ENCODE measurements at regions not wholly inside any gene's neighbourhood (a gene's known extent, or its start where the extent isn't known, plus 50 kb on each side); places are given as distances from the start of the nearest gene placed in this dataset.

DNA sequence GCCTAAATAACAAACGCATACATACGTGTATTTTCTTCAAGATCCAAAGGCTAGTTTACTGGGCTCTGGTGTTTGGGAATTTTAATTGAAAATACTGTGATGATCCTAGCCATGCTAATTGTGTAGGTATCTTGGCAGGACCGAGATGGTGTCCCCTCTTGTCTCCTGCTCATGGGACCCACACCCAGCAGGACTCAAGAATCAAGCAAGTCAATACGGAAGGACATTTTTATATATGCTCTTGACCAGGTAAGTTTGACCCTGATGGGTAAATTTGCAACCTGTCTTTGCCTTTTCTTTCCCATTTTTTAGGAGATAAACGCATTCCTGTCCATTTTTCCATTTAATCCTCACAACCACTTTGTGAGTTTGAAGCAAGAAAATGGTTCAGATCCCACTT lies 111.8 kb upstream of the MYCN start:
- no peak for DNase-seq

DNA sequence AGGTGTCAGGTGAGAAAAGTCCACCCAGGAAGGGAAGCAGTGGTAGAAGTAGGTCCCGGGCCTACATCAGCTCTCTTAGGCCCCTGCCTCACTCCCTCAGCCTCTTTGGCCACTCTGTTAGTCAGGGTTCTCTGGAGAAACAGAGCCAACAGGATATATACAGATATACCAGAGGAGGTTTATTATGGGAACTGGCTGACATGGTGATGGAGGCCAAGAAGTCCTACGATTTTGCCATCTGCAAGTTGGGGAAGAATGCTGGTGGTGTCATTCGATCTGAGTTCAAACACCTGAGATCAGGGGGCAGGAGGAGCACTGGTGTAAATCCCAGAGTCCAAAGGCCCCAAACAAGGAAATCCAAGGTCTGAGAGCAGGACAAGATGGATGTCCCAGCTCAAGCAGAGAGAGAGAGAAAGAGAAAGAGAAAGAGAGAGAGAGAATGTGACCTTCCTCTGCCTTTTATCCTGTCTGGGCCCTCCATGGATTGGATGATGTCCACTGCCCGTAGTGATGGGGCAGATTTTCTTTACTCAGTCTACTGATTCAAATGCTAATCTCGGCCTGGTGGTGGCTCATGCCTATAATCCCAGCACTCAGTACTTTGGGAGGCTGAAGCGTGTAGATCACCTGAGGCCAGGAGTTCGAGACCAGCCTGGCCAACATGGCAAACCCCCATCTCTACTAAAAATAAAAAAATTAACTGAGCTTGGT lies 111.1 kb upstream of the MYCN start:
- no peak for DNase-seq

DNA sequence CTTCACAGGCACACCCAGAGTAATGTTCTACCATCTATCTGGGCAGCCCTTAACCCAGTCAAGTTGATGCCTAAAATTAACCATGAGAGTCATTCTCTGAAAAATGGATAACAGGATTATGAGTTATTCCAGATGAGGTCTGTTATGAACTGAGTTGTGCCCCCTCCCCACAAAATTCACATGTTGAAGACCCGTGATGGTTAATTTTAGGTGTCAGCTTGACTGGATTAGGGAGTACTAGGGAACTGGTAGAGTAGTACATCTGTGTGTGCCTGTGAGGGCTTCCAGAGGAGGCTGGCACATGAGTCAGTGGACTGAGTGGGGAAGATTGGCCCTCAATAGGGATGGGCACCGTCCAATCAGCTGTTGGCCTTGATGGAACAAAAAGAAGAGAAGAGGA lies 110.4 kb upstream of the MYCN start:
- DNase-seq = no peak

- no peak for DNase-seq
These were observed 109.3 kb upstream of the MYCN start for GRCh38 chr2:15830937-15831549.

DNA sequence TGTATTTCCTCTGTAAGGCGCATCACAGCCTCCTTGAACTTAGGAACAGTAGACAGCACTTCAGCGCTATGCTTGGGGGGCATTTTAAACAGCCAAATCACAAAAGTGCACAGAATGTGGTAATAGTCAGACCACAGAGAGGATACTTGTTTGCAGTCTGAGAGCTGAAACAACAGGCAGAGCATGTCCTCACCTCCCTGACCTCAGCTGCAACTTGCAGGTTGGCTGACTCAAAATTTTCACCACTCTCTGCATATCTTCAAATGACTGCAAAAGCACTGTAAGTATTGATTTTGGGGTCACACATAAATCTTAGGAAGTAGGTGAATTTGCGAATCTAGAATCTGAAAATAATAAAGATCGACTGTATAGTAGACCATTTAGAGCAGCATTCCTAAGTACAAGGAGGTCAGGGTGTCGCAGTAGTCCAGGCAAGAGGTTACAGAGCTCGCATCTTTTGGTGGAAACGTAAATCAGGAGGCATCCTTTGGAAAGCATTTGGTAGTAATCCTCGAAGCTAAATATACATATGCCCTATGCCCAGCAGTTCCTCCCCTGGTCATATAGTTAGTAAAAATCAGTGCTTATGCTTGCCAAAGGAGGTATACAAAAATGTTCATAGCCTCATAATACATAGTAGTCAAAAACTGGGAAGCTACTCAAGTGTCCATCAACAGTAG lies 108.2 kb upstream of the MYCN start:
- DNase-seq = no peak

DNA sequence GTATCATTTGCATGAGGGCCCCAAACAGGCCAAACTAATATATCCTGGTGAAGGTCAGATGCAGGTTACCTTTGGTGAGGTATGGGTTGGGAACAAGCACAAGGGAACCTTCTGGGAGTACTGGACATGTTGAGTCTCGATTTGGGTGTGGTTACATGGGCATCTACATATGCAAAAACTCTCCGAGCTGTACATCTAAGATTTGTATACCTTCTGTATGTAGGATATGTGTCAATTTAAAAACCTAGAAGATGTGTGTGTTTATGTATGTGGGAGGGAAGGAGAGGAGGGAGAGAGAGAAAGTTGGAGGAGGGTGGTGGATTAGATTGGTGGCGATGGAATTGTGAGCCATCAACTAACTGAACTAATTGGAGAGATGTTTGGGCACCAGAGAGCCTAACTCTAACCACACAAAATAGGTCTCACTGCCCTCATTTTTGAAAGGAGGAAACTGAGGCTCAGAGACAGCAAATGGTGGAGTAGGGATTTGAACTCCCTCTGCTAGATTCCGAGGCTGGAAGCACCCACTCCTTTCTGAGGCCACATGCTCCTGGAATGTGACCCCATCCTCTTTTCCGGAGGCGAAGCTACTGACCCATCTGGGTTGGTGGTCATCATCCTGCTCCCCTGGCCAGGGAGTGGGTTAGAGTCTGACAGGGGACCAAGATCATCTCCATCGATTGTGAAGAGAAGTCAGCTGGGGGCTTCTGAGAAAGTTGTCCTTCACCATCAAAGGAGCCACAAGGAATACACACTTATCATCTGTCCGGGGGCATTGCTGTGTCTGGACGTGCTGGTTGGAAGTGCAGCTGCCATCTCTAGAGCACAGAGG lies 107.3 kb upstream of the MYCN start:
- no peak for DNase-seq

GRCh38 chr2:15833731-15834130 lies 106.6 kb upstream of the MYCN start:
- DNase-seq = no peak

DNA sequence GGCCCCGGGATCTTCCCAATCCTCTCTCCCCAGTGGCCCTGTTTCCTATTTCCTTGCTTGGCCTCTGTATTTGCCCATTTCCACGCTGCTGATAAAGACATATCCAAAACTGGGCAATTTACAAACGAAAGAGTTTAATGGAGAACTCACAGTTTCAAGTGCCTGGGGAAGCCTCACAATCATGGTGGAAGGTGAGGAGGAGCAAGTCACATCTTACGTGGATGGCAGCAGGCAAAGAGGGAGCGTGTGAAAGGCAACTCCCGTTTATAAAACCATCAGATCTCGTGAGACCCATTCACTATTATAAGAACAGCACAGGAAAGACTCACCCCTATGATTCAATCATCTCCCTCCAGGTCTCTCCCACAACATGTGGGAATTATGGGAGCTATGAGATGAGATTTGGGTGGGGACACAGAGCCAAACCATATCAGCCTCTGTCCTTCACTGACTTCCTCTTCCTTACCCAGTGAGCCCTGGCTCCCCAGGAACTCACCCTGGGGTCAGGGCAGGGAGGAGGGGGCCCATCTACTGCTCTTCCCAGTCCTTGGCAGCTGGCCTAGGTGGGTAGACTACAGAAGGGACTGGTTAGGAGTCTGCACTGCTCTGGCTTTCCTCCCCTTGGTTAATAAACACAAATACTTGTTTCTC lies 105.8 kb upstream of the MYCN start:
- no peak for DNase-seq

- DNase-seq = no peak
These were observed 104.2 kb upstream of the MYCN start for GRCh38 chr2:15835991-15836688.

- DNase-seq = no peak
These were observed 103.4 kb upstream of the MYCN start for GRCh38 chr2:15836689-15837610.

DNA sequence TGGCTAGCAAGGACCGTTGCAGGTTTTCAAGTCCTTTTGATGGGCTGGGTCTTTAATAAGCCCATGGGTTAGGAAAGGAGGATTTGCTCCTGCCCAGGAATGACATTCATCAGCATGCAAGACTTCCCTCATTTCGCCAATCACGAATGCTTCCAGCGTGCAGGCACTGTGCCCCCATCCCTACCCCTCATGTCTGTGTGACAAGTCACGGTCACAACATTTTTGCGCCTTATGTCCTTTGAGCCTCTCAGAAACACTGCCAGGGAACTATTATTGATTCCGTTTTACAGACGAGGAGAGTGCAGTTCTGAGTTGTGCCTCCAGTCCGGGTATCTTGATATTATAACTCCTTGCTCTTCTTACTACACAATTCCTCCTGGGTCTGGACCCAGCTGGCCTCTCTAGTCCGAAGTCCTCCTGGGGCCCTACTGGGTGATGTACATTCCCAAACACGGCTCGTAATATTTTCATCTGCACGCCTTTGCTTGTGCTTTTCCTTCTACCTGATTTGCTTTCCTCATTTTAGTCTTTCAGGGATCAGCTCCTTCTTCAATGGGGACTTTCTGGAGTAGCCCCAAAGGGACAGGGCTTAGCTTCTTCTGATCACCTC lies 101.8 kb upstream of the MYCN start:
- no peak for DNase-seq

DNA sequence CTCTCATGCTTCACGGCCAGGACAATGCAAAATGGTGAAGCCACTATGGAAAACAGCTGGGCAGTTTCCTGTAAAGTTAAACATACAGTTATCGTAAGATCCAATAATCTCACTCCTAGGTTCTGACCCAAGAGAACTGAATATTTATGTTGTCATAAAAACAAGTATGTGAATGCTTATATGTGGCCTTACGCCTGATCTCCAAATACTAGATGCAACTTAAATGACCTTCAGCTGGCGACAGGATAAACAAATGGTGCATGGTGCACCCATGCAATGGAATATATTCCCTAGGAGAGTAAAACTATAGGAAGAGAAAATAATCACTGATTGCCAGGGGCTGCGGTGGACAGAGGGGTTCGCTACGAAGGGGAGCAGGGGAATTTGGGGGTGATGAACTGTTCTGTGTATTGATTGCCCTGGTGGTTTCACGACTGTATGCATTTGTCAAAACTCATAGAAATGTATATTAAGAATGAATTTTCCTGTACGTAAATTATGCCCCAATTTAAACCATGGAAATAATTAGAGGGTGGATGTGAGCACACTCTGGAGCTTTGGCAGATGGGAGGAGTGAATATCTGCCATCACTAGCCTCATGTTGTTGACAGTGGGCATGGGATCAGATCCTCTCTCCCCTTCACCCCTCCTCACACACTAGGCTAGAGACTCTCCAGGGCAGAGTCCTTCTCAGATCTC lies 100.8 kb upstream of the MYCN start:
- DNase-seq = no peak

DNA sequence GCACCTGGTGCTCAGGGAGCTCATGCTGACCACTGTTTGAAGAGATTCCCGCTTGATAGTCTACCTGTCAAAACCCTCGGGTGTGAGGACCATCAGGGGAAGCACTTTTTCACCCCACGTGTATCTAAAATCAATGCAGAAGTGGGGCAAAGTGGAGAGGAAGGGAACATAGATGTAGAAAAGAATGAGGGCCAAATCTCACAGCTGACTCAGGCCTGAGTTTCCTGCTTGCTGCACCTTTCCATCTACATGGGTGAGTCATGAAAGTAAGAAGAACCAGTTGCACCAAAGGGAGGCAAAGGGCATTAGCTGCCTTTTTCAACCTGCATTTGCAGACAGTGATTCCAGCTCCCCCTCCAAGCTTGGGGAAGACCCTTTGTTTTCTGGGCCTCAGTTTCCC lies 100.2 kb upstream of the MYCN start:
- DNase-seq = no peak

- no peak for DNase-seq
These were observed 99.4 kb upstream of the MYCN start for GRCh38 chr2:15840969-15841368.

GRCh38 chr2:15841776-15842560 lies 98.4 kb upstream of the MYCN start:
- no peak for DNase-seq

- DNase-seq = no peak
These were observed 97.3 kb upstream of the MYCN start for GRCh38 chr2:15842758-15843666.

GRCh38 chr2:15844211-15844801 lies 96.0 kb upstream of the MYCN start:
- no peak for DNase-seq

GRCh38 chr2:15845294-15845693 lies 95.1 kb upstream of the MYCN start:
- no peak for DNase-seq
